GM23248 (cell line): ENCODE measurements at regions not wholly inside any gene's neighbourhood (a gene's known extent, or its start where the extent isn't known, plus 50 kb on each side); places are given as distances from the start of the nearest gene placed in this dataset.

Experiments used
- EZH2 ChIP-seq: fragments of 200-600 bp; sonication (generic); IDR thresholded peaks from 2 replicates; pipeline ENCODE4 v1.6.1; 2018; ENCODE audit warnings: antibody characterized with exemption, mild to moderate bottlenecking; ENCODE audit not compliant: insufficient read depth, poor library complexity, severe bottlenecking
- EZH2phosphoT487 ChIP-seq: fragments of 200-600 bp; sonication (generic); IDR thresholded peaks from 2 replicates; pipeline ENCODE4 v1.6.1; 2018; ENCODE audit warnings: antibody characterized with exemption, moderate library complexity, mild to moderate bottlenecking, low read depth; ENCODE audit not compliant: insufficient read depth

- no peak for TF ChIP-seq EZH2phosphoT487
- no peak for TF ChIP-seq EZH2
Observed at GRCh38 chr12:65605019-65605418, 219.3 kb upstream of the HMGA2 start.
